AG09309 (cell line): ENCODE measurements at regions not wholly inside any gene's neighbourhood (a gene's known extent, or its start where the extent isn't known, plus 50 kb on each side); places are given as distances from the start of the nearest gene placed in this dataset.
"Not testable (repeated sequence)": the region's sequence is repeated elsewhere in the genome, so short reads cannot be mapped to it uniquely, and the experiment has no call there.

ENCODE experiments used
- DNase-seq: peaks from one replicate; pipeline ENCODE4 v3.0.0-alpha.2; 2010; ENCODE audit warnings: low read depth
- H3K4me3 ChIP-seq: 2 replicates; pipeline ENCODE4 v1.5.1; 2011; ENCODE audit warnings: mild to moderate bottlenecking, low read depth, low read length, moderate library complexity; ENCODE audit not compliant: control insufficient read depth
- CTCF ChIP-seq: IDR thresholded peaks from 2 replicates; pipeline ENCODE4 v1.5.1; 2011; ENCODE audit warnings: mild to moderate bottlenecking, low read depth, low read length, inconsistent platforms; ENCODE audit not compliant: insufficient read depth, control insufficient read depth; ENCODE audit errors: missing control alignments

GRCh38 chr6:27830212-27830599, 82.0 kb downstream of the OR2B2 start:
- DNase-seq, result no peak
- H3K4me3 ChIP-seq, result peak overlapping the region; percentile 39
- no peak for TF ChIP-seq CTCF

GRCh38 chr6:27829453-27830211, 82.6 kb downstream of the OR2B2 start:
- DNase-seq, result no peak
- H3K4me3 ChIP-seq, result no peak overlapping the region
- no peak for TF ChIP-seq CTCF

GRCh38 chr6:27827477-27827876, 84.7 kb downstream of the OR2B2 start:
- not testable (repeated sequence) for H3K4me3 ChIP-seq, DNase-seq

DNA sequence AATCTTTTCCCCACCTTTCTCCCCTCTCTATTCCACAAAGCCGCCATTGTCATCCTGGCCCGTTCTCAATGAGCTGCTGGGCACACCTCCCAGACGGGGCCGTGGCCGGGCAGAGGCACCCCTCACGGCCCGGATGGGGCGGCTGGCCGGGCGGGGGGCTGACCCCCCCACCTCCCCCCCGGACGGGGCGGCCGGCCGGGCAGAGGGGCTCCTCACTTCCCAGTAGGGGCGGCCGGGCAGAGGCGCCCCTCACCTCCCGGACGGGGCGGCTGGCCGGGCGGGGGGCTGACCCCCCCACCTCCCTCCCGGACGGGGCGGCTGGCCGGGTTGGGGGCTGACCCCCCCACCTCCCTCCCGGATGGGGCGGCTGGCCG, 85.6 kb downstream of the OR2B2 start:
- not testable (repeated sequence) for H3K4me3 ChIP-seq, DNase-seq

DNA sequence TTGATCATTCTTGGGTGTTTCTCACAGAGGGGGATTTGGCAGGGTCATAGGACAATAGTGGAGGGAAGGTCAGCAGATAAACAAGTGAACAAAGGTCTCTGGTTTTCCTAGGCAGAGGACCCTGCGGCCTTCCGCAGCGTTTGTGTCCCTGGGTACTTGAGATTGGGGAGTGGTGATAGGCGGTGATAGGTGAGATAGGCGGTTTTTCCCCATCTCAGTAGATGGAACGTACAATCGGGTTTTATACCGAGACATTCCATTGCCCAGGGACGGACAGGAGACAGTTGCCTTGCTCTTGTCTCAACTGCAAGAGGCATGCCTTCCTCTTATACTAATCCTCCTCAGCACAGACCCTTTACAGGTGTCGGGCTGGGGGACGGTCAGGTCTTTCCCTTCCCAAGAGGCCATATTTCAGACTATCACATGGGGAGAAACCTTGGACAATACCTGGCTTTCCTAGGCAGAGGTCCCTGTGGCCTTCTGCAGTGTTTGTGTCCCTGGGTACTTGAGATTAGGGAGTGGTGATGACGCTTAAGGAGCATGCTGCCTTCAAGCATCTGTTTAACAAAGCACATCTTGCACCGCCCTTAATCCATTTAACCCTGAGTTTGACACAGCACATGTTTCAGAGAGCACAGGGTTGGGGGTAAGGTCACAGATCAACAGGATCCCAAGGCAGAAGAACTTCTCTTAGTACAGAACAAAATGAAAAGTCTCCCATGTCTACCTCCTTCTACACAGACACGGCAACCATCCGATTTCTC, 86.2 kb downstream of the OR2B2 start:
- not testable (repeated sequence) for DNase-seq, H3K4me3 ChIP-seq

GRCh38 chr6:27825025-27825793, 87.0 kb downstream of the OR2B2 start:
- TF ChIP-seq CTCF, result no peak
- DNase-seq, result no peak
- peak overlapping the region; percentile 74 for H3K4me3 ChIP-seq

DNA sequence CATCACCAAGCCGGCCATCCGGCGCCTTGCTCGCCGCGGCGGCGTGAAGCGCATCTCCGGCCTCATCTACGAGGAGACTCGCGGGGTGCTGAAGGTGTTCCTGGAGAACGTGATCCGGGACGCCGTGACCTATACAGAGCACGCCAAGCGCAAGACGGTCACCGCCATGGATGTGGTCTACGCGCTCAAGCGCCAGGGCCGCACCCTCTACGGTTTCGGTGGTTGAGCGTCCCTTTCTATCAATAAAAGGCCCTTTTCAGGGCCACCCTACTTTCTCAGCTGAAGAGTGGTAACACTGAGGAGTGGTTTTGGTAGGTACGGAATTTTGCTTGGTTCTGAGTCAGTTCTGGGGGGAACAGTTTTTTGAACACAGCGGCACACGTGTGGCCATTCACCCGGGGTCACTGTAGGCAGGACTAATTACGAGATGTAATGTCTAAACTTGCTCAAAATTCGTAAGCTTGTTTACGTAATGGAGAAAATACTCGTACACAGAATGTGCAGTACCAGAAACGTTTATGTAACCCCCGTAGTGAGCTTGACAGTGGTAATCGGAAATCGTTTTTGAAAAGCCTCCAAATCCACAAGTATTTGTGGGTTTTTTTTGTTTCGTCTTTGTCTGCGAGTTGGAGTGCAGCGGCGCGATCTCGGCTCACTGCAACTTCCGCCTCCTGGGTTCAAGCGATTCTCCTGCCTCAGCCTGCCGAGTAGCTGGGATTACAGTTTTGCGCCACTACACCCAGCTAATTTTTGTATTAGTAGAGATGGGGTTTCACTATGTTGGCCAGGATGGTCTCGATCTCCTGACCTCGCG, 87.8 kb downstream of the OR2B2 start:
- H3K4me3 ChIP-seq, result peak overlapping the region; percentile 74
- peak; percentile 67 for DNase-seq

GRCh38 chr6:27823714-27824210, 88.4 kb downstream of the OR2B2 start:
- peak overlapping the region; percentile 40 for H3K4me3 ChIP-seq
- not testable (repeated sequence) for DNase-seq

DNA sequence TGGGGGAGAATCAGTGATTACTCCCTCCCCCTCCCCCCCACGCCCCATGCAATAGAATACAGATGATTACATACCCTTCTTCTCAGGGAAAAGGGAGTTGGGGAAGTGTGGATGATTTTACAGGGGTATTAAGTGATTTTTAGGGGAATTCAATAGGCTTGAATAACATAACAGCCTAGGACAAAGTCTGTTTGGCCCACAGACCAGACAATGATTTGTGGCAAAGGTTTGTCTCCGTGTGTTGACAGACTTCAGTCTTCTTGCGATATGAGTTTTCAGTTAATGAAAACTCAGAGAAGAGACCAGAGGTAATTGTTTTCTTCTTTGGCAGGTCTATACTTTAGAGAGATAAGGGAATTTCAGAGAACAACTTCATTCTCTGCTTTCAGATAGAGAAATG, 95.3 kb downstream of the OR2B2 start:
- DNase-seq, result no peak
- TF ChIP-seq CTCF, result no peak
- H3K4me3 ChIP-seq, result no peak overlapping the region
